ENCODE measurements at regions not wholly inside any gene's neighbourhood (a gene's known extent, or its start where the extent isn't known, plus 50 kb on each side); places are given as distances from the start of the nearest gene placed in this dataset.
"Not testable (repeated sequence)": the region's sequence is repeated elsewhere in the genome, so short reads cannot be mapped to it uniquely, and the experiment has no call there.

GRCh38 chr2:239801404-239802184, 223.5 kb downstream of the NDUFA10 start:
- DNase-seq, result no peak

DNA sequence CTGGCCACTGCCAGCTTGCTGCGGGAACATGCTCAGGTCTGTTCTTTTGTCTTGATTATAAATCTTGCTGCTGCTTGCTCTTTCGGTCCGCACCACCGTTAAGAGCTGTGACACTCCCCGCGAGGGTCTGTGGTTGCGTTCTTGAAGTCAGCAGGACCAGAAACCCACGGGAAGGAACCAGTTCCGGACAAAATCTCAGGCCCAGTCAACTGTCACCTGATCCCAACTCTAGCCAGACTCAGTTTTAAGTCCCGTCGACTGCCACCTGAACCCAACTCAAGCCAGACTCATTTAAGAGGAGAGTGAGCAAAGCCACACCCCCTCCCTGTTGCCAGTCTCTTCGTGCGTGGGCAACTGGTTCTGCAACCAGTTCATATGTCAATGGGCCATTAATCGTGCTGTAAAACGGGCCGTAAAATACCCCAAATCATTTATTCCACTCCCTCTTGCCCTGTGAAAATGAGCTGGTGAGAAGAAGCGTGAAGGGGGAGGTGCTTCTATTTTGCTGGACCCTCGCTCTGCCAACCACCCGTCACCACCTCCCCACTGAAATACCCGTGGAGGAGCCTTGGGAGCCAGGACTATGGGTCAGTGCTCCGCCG, 224.3 kb downstream of the NDUFA10 start:
- DNase-seq, result no peak

GRCh38 chr2:239797316-239797715, 227.8 kb downstream of the NDUFA10 start:
- no peak for DNase-seq

- not testable (repeated sequence) for DNase-seq
These were observed 229.4 kb downstream of the NDUFA10 start for GRCh38 chr2:239795761-239796160.

GRCh38 chr2:239793836-239794235, 231.3 kb downstream of the NDUFA10 start:
- no peak for DNase-seq

- DNase-seq, result no peak
These were observed 232.1 kb downstream of the NDUFA10 start for GRCh38 chr2:239793086-239793485.

DNA sequence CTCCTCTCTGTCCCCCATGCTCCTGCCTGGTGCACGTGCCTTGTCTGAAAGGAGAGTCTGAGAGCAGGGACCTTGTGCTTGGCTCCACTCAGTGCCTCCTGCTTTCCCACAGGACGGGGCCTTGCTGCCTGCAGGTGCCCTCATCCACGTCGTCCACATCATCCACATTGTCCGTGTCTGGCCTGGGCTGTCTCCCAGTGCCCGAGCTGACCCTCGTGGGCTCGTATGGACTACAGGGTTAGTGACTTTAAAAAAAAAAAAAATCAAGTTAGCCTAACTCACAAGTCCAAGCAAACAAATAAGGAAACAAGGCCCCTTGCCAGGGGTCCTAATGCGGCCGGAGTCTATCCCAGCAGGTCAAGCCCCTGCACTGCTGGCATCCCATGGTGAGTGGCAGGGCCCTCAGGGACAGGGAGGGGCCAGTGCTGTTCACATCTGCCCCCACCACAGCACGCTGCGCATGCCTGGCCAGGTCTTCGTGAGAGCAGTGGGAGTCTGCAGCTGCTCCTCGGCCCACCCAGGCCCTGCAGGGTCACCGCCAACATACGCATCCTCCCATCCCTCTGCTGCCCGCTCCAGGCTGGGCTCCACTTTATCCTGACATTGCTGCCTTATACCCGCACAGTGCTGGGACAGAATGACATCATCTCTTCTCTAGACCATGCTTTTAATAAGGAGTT, 232.6 kb downstream of the NDUFA10 start:
- DNase-seq, result no peak

GRCh38 chr2:239791526-239792404, 233.4 kb downstream of the NDUFA10 start:
- no peak for DNase-seq

DNA sequence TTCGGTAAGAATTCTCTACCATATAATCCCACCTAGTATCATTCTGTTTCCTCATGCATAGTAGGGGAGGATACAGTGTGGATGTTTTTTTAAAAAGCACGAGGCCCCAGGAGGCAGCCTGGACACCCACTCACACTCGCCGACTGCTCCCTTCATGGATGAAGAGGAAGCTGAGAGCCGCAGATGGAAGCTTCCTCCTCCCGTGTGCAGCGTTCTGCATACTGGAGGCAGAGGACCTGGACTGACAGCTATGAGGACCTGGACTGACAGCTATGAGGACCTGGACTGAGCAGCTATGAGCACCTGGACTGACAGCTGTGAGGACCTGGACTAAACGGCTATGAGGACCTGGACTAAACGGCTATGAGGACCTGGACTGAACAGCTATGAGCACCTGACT, 234.4 kb downstream of the NDUFA10 start:
- no peak for DNase-seq

- DNase-seq, result no peak
These were observed 234.8 kb downstream of the NDUFA10 start for GRCh38 chr2:239790313-239790712.

- DNase-seq, result no peak
These were observed 235.4 kb downstream of the NDUFA10 start for GRCh38 chr2:239789711-239790110.

- no peak for DNase-seq
These were observed 236.5 kb downstream of the NDUFA10 start for GRCh38 chr2:239788576-239789098.

DNA sequence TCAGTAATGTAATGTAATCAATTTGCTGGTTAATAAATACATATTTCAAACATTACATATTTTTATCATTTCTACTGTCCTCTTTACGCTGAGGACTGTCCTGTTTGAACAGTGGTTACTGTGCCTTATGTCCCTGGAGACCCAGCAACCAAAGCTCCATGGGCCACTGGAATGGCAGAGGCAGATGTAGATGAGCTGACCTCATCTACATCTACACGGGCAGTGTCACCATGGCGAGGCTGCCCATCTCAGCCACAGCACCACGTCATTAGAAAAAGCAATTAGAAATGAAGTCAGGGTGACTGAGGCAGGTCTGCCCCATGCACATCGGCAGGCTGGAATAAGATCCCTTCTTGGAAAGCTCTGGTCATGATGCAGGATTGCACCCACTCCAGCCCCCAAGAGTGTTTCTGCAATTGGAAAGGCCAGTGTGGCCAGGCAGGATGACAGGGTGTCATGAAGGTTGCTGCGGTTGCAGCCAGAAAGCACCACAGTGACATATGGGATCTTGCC, 237.5 kb downstream of the NDUFA10 start:
- no peak for DNase-seq

DNA sequence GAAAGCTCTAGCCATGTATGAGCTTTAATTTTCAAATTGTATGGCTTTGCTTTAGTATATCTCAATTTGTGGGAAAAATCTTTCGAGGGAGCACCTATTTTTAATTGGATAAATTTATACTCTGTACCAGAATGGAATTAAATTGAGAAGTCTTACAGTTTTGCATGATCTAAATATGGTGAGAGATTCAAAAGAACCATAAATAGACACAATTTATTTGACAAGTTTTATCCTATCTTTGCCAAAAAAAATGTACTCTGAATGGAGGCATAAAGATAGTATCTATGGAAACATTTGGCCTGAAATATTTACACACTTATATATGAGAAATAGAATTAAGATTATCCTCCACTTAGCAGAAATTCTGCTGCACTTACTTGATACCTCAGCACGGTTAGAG, 238.4 kb downstream of the NDUFA10 start:
- no peak for DNase-seq

GRCh38 chr2:239781454-239781853, 243.7 kb downstream of the NDUFA10 start:
- DNase-seq, result no peak

DNA sequence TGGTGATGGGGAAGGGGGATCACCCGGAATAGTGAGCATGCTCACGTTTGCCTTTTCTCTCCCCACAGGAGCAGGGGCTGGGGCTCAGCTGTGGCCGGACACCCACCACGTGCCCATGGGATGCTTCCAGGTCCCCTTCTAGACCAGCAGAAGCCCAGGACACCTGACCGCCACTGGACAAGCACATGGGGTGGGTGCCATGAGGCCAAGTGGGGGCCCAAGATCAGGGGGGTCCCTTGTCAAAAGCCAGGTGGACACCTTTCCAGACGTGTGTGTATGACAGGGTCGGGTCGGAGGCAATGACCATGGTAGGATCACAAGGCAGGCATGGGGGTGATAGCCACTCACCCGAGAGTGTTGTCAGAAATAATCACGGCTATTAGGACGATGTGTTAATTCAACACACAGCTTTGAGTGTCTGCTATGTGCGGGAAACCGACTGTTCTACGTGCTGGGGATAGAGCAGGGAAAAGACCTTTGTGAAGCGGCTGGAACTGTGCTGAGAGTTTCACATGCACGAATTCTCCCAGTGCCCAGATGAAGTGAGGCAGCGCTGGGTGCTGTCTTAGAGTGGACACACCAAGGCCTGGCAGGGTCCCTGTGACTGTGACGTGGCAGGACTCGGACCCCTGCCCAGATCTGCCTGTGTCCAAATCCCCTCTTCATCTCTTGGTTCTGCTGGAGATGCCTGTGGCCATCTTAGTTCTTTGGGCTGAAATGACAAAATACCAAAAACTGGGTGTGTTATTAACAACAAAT, 244.7 kb downstream of the NDUFA10 start:
- DNase-seq, result no peak

DNA sequence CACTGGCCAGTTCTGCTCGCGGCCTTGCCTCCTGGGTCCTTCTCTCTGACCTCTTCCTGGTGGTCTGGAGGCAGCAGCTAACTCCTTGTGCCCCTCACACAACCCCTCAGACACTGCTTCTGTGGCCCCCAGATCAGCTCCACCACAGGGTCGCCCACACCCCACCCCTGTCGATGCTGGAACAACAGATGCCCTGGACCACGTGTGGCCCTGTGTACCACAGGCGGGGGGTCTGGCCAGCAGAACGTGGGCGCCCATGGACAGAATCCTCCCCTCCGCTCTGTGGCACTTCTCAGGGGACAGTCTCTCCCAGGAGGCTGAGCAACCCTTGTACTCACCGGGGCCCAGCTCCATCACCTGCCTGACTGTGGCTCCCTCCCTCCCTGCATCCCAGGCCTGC, 245.6 kb downstream of the NDUFA10 start:
- DNase-seq, result no peak

DNA sequence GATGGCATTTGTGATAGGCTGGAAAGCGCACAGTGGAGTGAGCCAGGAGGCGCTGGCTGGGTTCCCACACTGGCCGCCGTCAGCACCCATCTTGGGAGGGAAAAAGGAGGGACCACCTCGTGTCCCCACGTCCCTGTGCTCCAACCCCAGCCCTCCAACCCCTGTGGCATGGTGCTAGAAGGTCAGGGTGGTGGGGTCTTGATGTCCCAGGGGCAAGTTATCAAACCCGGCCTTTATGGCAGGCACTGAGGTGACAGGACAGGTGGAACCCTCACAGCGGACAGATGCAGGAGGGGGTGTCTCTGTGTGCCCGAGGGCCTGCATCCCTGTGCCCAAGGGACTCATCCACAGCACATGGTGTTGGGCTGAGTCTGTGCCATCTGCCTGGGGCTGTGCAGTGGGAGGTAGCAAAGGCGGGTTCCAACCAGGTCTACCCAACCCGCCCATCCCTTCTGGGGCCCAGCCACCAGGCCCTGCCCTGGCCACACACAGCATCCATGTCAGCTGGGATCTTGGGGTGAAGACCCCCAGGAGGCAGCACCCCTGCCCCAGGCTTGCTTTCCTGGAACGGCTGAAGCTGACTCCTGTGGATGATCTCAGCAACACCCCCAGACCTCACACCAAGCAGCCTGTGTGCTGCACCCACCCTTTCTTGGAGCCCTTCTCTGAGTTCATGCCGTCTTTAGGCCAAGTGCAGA, 246.1 kb downstream of the NDUFA10 start:
- no peak for DNase-seq

GRCh38 chr2:239778042-239778851, 246.9 kb downstream of the NDUFA10 start:
- DNase-seq, result no peak

GRCh38 chr2:239777219-239777618, 247.9 kb downstream of the NDUFA10 start:
- no peak for DNase-seq
